H9 (cell line): ENCODE measurements at regions not wholly inside any gene's neighbourhood (a gene's known extent, or its start where the extent isn't known, plus 50 kb on each side); places are given as distances from the start of the nearest gene placed in this dataset.

Experiments
- DNase-seq: peaks from one replicate; pipeline ENCODE4 v3.0.0-alpha.2; 2017
- H2AFZ ChIP-seq: one replicate; pipeline ENCODE4 v1.6.1; 2013; ENCODE audit warnings: mild to moderate bottlenecking, low read length, control low read depth, moderate library complexity
- H2AK5ac ChIP-seq: 2 replicates; pipeline ENCODE4 v1.6.1; 2013; ENCODE audit warnings: low read length, control low read depth, mixed read lengths; ENCODE audit not compliant: insufficient read length
- H2BK120ac ChIP-seq: one replicate; pipeline ENCODE4 v1.6.1; 2013; ENCODE audit warnings: low read depth, mild to moderate bottlenecking, low read length, control low read depth, inconsistent platforms; ENCODE audit not compliant: poor library complexity, severe bottlenecking
- H2BK12ac ChIP-seq: 2 replicates; pipeline ENCODE4 v1.6.1; 2013; ENCODE audit warnings: low read length, control low read depth, mixed read lengths, low read depth; ENCODE audit not compliant: insufficient read length
- H2BK15ac ChIP-seq: 2 replicates; pipeline ENCODE4 v1.6.1; 2013; ENCODE audit warnings: low read depth, low read length, control low read depth
- H2BK20ac ChIP-seq: one replicate; pipeline ENCODE4 v1.6.1; 2013; ENCODE audit warnings: low read depth, mild to moderate bottlenecking, low read length, control low read depth, inconsistent platforms; ENCODE audit not compliant: poor library complexity, severe bottlenecking
- H2BK5ac ChIP-seq: 2 replicates; pipeline ENCODE4 v1.6.1; 2013; ENCODE audit warnings: low read length, control low read depth, mixed read lengths; ENCODE audit not compliant: insufficient read length
- H3K14ac ChIP-seq: 2 replicates; pipeline ENCODE4 v1.6.1; 2013; ENCODE audit warnings: low read length, control low read depth; ENCODE audit not compliant: insufficient read depth
- H3K18ac ChIP-seq: 2 replicates; pipeline ENCODE4 v1.6.1; 2013; ENCODE audit warnings: low read depth, mild to moderate bottlenecking, mixed read lengths, low read length, control low read depth; ENCODE audit not compliant: insufficient read length
- H3K23ac ChIP-seq: 2 replicates; pipeline ENCODE4 v1.6.1; 2013; ENCODE audit warnings: low read length, control low read depth, mixed read lengths, low read depth; ENCODE audit not compliant: insufficient read length
- H3K23me2 ChIP-seq: 2 replicates; pipeline ENCODE4 v1.6.1; 2013; ENCODE audit warnings: low read depth, mild to moderate bottlenecking, mixed read lengths, low read length, control low read depth; ENCODE audit not compliant: insufficient read length, poor library complexity, severe bottlenecking
- H3K27ac ChIP-seq: 2 replicates; pipeline ENCODE4 v1.5.1; 2013; ENCODE audit warnings: low read length, control low read depth, mixed read lengths, low read depth; ENCODE audit not compliant: insufficient read length
- H3K27me3 ChIP-seq: 2 replicates; pipeline ENCODE4 v1.6.1; 2013; ENCODE audit warnings: low read length, control low read depth, inconsistent platforms; ENCODE audit not compliant: insufficient read depth
- H3K4ac ChIP-seq: 2 replicates; pipeline ENCODE4 v1.6.1; 2013; ENCODE audit warnings: low read depth, mild to moderate bottlenecking, control low read depth, inconsistent platforms, low read length, moderate library complexity
- H3K4me1 ChIP-seq: 2 replicates; pipeline ENCODE4 v1.6.1; 2013; ENCODE audit warnings: low read length, control low read depth, inconsistent platforms; ENCODE audit not compliant: insufficient read depth
- H3K4me2 ChIP-seq: 2 replicates; pipeline ENCODE4 v1.6.1; 2013; ENCODE audit warnings: low read length, control low read depth, mixed read lengths; ENCODE audit not compliant: insufficient read length, insufficient read depth
- H3K56ac ChIP-seq: 2 replicates; pipeline ENCODE4 v1.6.1; 2013; ENCODE audit warnings: low read depth, mild to moderate bottlenecking, mixed read lengths, low read length, control low read depth; ENCODE audit not compliant: insufficient read length
- H3K79me1 ChIP-seq: 2 replicates; pipeline ENCODE4 v1.6.1; 2013; ENCODE audit warnings: low read depth, mild to moderate bottlenecking, moderate library complexity, low read length, control low read depth, inconsistent platforms; ENCODE audit not compliant: insufficient read depth, poor library complexity, severe bottlenecking
- H3K79me2 ChIP-seq: 2 replicates; pipeline ENCODE4 v1.6.1; 2013; ENCODE audit warnings: low read length, control low read depth, inconsistent platforms; ENCODE audit not compliant: insufficient read depth
- H3K9ac ChIP-seq: 2 replicates; pipeline ENCODE4 v1.6.1; 2013; ENCODE audit warnings: low read length, control low read depth, mixed read lengths; ENCODE audit not compliant: insufficient read length; ENCODE audit errors: extremely low read depth
- H3K9me3 ChIP-seq: one replicate; pipeline ENCODE4 v1.6.1; 2013; ENCODE audit warnings: low read depth, low read length, inconsistent platforms; ENCODE audit not compliant: control insufficient read depth
- H3T11ph ChIP-seq: one replicate; pipeline ENCODE4 v1.6.1; 2013; ENCODE audit warnings: mild to moderate bottlenecking, low read length, control low read depth, inconsistent platforms
- H4K20me1 ChIP-seq: one replicate; pipeline ENCODE4 v1.6.1; 2013; ENCODE audit not compliant: control insufficient read depth, insufficient read length, insufficient read depth
- H4K5ac ChIP-seq: 2 replicates; pipeline ENCODE4 v1.6.1; 2013; ENCODE audit warnings: low read depth, mild to moderate bottlenecking, mixed read lengths, low read length, control low read depth; ENCODE audit not compliant: insufficient read length
- H4K8ac ChIP-seq: replicated peaks from 2 replicates; pipeline ENCODE4 v1.6.1; 2013; ENCODE audit warnings: low read length, control low read depth, mixed read lengths, low read depth; ENCODE audit not compliant: insufficient read length
- H4K91ac ChIP-seq: 2 replicates; pipeline ENCODE4 v1.6.1; 2013; ENCODE audit warnings: low read depth, mild to moderate bottlenecking, moderate library complexity, mixed read lengths, low read length, control low read depth; ENCODE audit not compliant: insufficient read length
- H3K27ac Mint-ChIP-seq, 3 experiments: 2 replicates in 2 of 3; 3 replicates in 1 of 3; pipeline ENCODE4 v1.8.0; 2020 to 2021; ENCODE audit warnings: mixed read lengths in 3 of 3, mild to moderate bottlenecking in 1 of 3, moderate library complexity in 1 of 3
- H3K27me3 Mint-ChIP-seq: 2 replicates; pipeline ENCODE4 v1.8.0; 2021; ENCODE audit warnings: low read depth, mild to moderate bottlenecking, moderate library complexity, mixed read lengths
- H3K36me3 Mint-ChIP-seq, 3 experiments: 2 replicates in 2 of 3; 3 replicates in 1 of 3; pipeline ENCODE4 v1.8.0; 2020 to 2021; ENCODE audit warnings: low read depth in 3 of 3, mixed read lengths in 3 of 3; ENCODE audit not compliant: insufficient read depth in 1 of 3
- H3K4me1 Mint-ChIP-seq, 2 experiments: 2 replicates each; pipeline ENCODE4 v1.8.0; 2020; ENCODE audit warnings: mixed read lengths in 2 of 2
- H3K4me3 Mint-ChIP-seq, 2 experiments: 2 replicates in 1 of 2; 3 replicates in 1 of 2; pipeline ENCODE4 v1.8.0; 2020 to 2021; ENCODE audit warnings: mild to moderate bottlenecking in 2 of 2, mixed read lengths in 2 of 2, moderate library complexity in 1 of 2
- H3K9me3 Mint-ChIP-seq, 2 experiments: 2 replicates in 1 of 2; 3 replicates in 1 of 2; pipeline ENCODE4 v1.8.0; 2020; ENCODE audit warnings: mild to moderate bottlenecking in 2 of 2, mixed read lengths in 2 of 2, moderate library complexity in 1 of 2
- WGBS: extraction: QIAGEN DNeasy Blood & Tissue Kit; methylation state at CpG from one replicate; pipeline ENCODE4 v1.1.7; 2013; ENCODE audit warnings: missing lambda C conversion rate, low lambda C conversion rate, mixed read lengths; ENCODE audit not compliant: insufficient read length; ENCODE audit errors: extremely low coverage; 5-methylcytosine and 5-hydroxymethylcytosine counted together
- TF ChIP-seq, protein P1 (sequence below): fragments of 200-600 bp; sonication (generic); conservative IDR thresholded peaks from 3 replicates; pipeline ENCODE4 v1.8.0; 2021; ENCODE audit warnings: antibody characterized with exemption, mild to moderate bottlenecking

- H3K4me2 ChIP-seq = no peak overlapping the region
- H4K8ac ChIP-seq = no peak overlapping the region
- no peak overlapping the region for H2BK5ac ChIP-seq
- Mint-ChIP-seq H3K4me1 (no peaks in the 10 kb centered on the region), H3K27me3 (peaks cover 37% of the 10 kb centered on the region), H3K36me3 (no peaks in the 10 kb centered on the region), H3K27ac (no peak overlapping the region), H3K4me3 (no peak overlapping the region), H3K9me3 (no peaks in the 10 kb centered on the region)
- no peak overlapping the region for H3K9ac ChIP-seq
- no peak overlapping the region for H3K18ac ChIP-seq
- H3K27me3 ChIP-seq = no peaks in the 10 kb centered on the region
- H2BK120ac ChIP-seq = no peak overlapping the region
- H2BK12ac ChIP-seq = no peak overlapping the region
- no peak overlapping the region for H3K14ac ChIP-seq
- no peak overlapping the region for H4K5ac ChIP-seq
- WGBS = no CpG with 5 or more reads among the region's 1 CpG
- no peaks in the 10 kb centered on the region for H4K20me1 ChIP-seq
- H3K4ac ChIP-seq = no peak overlapping the region
- H3T11ph ChIP-seq = no peak overlapping the region
- DNase-seq = no peak
- H3K79me2 ChIP-seq = no peaks in the 10 kb centered on the region
- H3K4me1 ChIP-seq = no peaks in the 10 kb centered on the region
- TF ChIP-seq, protein P1, sequence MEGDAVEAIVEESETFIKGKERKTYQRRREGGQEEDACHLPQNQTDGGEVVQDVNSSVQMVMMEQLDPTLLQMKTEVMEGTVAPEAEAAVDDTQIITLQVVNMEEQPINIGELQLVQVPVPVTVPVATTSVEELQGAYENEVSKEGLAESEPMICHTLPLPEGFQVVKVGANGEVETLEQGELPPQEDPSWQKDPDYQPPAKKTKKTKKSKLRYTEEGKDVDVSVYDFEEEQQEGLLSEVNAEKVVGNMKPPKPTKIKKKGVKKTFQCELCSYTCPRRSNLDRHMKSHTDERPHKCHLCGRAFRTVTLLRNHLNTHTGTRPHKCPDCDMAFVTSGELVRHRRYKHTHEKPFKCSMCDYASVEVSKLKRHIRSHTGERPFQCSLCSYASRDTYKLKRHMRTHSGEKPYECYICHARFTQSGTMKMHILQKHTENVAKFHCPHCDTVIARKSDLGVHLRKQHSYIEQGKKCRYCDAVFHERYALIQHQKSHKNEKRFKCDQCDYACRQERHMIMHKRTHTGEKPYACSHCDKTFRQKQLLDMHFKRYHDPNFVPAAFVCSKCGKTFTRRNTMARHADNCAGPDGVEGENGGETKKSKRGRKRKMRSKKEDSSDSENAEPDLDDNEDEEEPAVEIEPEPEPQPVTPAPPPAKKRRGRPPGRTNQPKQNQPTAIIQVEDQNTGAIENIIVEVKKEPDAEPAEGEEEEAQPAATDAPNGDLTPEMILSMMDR = no peak
- H3K56ac ChIP-seq = no peak overlapping the region
- no peak overlapping the region for H4K91ac ChIP-seq
- H3K23ac ChIP-seq = no peak overlapping the region
- H3K79me1 ChIP-seq = no peaks in the 10 kb centered on the region
- no peak overlapping the region for H2AFZ ChIP-seq
- no peak overlapping the region for H2AK5ac ChIP-seq
- H3K9me3 ChIP-seq = no peaks in the 10 kb centered on the region
- H3K27ac ChIP-seq = no peak overlapping the region
- H2BK15ac ChIP-seq = no peak overlapping the region
- no peaks in the 10 kb centered on the region for H3K23me2 ChIP-seq
- no peak overlapping the region for H2BK20ac ChIP-seq
Measured at GRCh38 chr2:18762667-18763066, 173.3 kb upstream of the NT5C1B start.
